ENCODE measurements at regions not wholly inside any gene's neighbourhood (a gene's known extent, or its start where the extent isn't known, plus 50 kb on each side); places are given as distances from the start of the nearest gene placed in this dataset.
A peak's percentile ranks its signal among the peaks of the same experiment; 100 is the strongest.

DNA sequence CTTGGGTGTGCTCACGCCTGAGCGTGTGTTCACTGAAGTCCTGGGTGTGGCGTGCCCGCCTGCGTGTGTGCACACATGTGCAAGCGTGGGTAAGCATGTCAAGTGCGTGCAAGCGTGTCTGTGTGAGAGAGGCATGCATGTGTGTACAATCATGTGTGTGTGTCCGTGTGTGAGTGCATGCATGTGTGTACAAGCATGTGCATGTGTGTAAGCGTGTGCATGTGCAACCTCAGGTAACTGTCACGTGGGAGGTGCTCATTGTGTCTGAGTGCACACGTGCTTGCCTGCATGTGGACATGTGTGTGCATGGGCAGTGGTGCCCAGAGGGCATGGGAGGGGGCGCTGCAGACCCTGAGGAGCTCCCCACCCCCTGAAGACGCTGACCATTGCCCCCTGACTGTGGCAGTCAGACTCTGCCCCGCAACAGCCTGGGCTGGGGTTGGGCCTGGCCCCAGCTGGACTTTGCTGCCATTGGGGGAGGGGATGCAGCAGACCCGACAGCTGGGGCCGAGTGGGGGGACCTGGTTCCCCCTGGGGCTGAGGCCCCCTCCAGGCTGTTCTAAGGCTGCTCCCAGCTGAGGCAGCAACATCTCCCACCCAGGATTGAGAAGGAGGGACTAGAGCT, 88.1 kb downstream of the UNCX start:
- CTCF ChIA-PET = interaction anchor here (0.7 kb wide), 1 partner anchor 89 kb away, joined by 3 read pairs; no protein-coding TSS in a partner anchor
- TF ChIP-seq GLIS2 (tag by site-specific recombination; IDR thresholded peaks at IDR 0.05) = no peak
- TF ChIP-seq, protein P1, sequence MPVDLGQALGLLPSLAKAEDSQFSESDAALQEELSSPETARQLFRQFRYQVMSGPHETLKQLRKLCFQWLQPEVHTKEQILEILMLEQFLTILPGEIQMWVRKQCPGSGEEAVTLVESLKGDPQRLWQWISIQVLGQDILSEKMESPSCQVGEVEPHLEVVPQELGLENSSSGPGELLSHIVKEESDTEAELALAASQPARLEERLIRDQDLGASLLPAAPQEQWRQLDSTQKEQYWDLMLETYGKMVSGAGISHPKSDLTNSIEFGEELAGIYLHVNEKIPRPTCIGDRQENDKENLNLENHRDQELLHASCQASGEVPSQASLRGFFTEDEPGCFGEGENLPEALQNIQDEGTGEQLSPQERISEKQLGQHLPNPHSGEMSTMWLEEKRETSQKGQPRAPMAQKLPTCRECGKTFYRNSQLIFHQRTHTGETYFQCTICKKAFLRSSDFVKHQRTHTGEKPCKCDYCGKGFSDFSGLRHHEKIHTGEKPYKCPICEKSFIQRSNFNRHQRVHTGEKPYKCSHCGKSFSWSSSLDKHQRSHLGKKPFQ (tag by site-specific recombination; IDR thresholded peaks at IDR 0.05) = 0 out of 2 replicates have a peak, but pooled peaks have one; percentile 48
- no peak overlapping the region for H3K4me3 ChIP-seq (ENCODE audit: low read depth, low read length)
- H3K27ac ChIP-seq (ENCODE audit: extremely low read depth, low read depth, low read length) = no peak overlapping the region
- H3K36me3 ChIP-seq (ENCODE audit: control insufficient read depth in 2 of 2, insufficient read depth in 1 of 2, low read length in 2 of 2) = no peaks in the 10 kb centered on the region
- no peaks in the 10 kb centered on the region for H3K9me3 ChIP-seq (ENCODE audit: control insufficient read depth, insufficient read depth, low read depth, low read length)
- POLR2A ChIA-PET = no interaction called here
- H3K4me1 ChIP-seq (ENCODE audit: control insufficient read depth, insufficient read depth, low read length) = no peaks in the 10 kb centered on the region

DNA sequence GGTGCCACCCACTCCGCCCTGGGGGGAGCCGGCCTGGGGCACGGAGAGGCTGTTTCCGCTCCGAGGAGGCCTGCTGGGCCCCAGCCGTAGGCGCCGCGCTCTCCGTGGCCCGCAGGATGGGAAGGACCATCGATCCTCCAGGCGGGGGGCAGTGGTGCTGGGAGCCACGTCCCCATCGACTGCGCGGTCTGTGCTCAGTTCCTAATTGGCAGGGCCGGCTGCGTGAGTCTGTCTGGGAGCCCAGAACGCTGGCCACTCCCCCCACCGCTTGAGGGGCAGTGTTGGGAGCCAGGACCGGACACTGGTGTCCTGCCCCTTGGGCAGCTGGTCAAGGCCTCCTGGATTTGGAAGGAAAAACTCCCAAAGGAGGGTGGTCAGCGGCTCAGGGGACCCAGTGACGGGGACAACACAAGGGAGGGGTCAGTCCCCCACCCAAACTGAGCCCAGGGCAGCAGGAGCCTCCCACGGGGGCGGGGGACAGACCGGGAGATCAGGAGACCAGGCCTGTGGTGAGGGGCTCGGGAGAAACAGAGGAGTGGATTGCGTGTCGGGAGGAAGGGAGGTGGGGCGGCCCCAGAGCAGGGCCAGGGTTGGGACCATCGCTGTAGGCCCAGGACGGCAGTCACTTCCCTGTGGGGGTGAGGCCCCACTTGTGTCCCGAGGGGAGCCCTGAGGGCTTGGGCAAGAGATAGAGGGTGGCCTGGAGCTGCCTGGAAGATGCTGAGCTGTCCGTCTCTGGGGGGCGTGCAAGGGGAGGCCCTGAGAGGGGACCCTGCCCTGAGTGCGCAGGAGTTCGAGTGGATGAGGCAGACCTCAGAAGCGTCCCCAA, 89.0 kb downstream of the UNCX start:
- TF ChIP-seq GLIS2 (tag by site-specific recombination; IDR thresholded peaks at IDR 0.05) = 0 out of 2 replicates have a peak, but pooled peaks have one; percentile 18
- no peak for TF ChIP-seq ZNF549 (tag by site-specific recombination; IDR thresholded peaks at IDR 0.05)
- no peak overlapping the region for H3K4me3 ChIP-seq (ENCODE audit: low read depth, low read length)
- no peak overlapping the region for H3K27ac ChIP-seq (ENCODE audit: extremely low read depth, low read depth, low read length)
- H3K36me3 ChIP-seq (ENCODE audit: control insufficient read depth in 2 of 2, insufficient read depth in 1 of 2, low read length in 2 of 2) = no peaks in the 10 kb centered on the region
- CTCF ChIA-PET = no interaction called here
- no peaks in the 10 kb centered on the region for H3K4me1 ChIP-seq (ENCODE audit: control insufficient read depth, insufficient read depth, low read length)
- no peaks in the 10 kb centered on the region for H3K9me3 ChIP-seq (ENCODE audit: control insufficient read depth, insufficient read depth, low read depth, low read length)
- POLR2A ChIA-PET = no interaction called here

DNA sequence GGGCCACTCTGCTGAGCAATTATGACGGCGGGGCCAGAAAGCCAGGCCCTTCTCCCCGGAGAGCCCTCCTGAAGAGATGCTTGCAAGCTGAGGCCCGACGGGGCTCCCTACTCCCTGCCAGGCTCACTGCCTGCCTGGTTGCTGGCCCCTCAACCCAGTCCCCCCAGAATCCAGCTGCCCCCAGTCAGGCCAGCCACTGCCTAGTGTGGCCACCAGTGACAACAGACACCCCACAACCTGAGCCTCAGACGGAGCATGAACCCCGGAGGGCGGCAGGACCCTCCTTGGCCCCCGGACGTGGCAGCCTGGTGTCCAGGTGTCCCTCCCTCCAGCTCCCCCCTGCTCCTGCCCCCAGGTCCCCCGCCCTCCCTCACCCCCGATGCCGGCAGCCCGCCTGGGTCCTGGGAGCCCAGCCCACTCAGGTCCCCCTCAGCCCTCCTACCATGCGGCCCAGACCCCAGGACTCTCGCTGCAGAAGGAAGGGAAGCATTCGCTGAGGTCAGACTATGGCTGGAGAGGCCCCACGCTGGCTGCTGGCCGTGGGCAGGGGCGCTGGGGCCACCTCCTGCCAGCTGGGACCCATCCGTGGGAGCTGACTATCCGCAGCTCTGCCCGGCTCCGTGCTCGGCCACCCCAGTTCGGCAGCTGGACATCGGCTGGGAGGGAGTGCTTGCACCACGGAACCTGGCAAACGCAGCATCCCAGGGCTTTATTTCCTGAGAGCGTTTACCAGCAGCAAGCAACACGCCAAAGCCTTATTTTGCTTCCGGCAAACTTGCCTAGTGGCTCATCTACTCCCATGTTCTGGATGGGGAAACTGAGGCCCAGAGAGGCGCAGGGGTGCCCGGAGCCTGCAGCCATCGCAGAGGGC, 89.8 kb downstream of the UNCX start:
- Histone ChIP-seq H3K36me3 (ENCODE audit: control insufficient read depth in 2 of 2, insufficient read depth in 1 of 2, low read length in 2 of 2) (no peaks in the 10 kb centered on the region), H3K4me3 (ENCODE audit: low read depth, low read length) (no peak overlapping the region), H3K9me3 (ENCODE audit: control insufficient read depth, insufficient read depth, low read depth, low read length) (no peaks in the 10 kb centered on the region), H3K4me1 (ENCODE audit: control insufficient read depth, insufficient read depth, low read length) (no peaks in the 10 kb centered on the region), H3K27ac (ENCODE audit: extremely low read depth, low read depth, low read length) (no peak overlapping the region)
- TF ChIP-seq TCF7L2 (IDR thresholded peaks at IDR 0.05; ENCODE audit: borderline replicate concordance, low read depth, low read length) (no peak), WT1 (tag by site-specific recombination; IDR thresholded peaks at IDR 0.05) (no peak), ZBTB20 (tag by site-specific recombination; IDR thresholded peaks at IDR 0.05) (no peak), ZIC2 (tag by site-specific recombination; IDR thresholded peaks at IDR 0.05) (peak; percentile 77), ZNF510 (tag by site-specific recombination; IDR thresholded peaks at IDR 0.05; ENCODE audit: insufficient replicate concordance) (no peak)
- POLR2A ChIA-PET = no interaction called here
- CTCF ChIA-PET = interaction anchor here (0.6 kb wide), 1 partner anchor 135 kb away, joined by 5 read pairs; no protein-coding TSS in a partner anchor

DNA sequence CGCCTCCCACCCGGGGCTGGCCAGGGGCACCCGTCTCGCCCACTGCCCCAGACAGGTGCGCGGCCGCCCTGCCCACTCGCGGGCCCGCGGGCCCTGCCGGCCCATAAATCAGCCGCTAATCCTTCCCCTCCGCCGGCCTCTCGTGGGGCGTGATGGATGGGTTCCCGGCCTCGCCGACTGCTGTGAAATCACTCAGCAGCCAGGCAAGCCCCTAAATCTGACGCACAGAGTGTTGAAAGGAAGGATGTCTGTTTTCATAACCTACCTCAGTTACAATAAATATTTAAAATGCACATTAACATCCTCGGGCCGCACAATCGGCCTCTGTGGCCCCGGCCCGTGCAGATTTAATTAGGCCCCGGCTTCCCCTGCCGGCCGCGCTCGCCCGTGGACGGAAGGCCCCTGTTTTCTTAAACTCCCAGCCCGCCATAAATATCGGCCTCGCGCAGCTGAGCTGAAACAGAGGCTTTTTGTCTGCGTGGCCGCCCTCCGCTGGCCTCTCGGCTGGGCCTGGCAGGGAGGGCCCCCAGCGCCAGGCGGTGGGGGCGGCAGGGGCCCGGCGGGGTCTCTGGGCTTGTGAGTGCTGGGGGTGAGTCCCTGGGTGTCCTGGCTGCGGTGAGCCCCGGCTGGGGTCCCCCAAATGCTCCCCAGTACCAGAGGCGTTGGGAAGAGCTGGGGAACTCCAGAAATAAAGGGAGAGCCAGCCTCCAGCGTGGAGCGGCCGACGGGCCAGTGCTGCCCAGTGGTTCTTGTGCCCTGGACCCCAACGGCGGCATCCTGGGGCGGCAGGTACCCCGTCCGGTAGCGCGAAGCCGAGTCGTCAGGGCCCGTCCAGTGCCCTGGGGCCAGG, 90.7 kb downstream of the UNCX start:
- no peak overlapping the region for H3K27ac ChIP-seq (ENCODE audit: extremely low read depth, low read depth, low read length)
- no peaks in the 10 kb centered on the region for H3K9me3 ChIP-seq (ENCODE audit: control insufficient read depth, insufficient read depth, low read depth, low read length)
- H3K4me1 ChIP-seq (ENCODE audit: control insufficient read depth, insufficient read depth, low read length) = no peaks in the 10 kb centered on the region
- H3K36me3 ChIP-seq (ENCODE audit: control insufficient read depth in 2 of 2, insufficient read depth in 1 of 2, low read length in 2 of 2) = no peaks in the 10 kb centered on the region
- ChIA-PET POLR2A (no interaction called here), CTCF (interaction anchor here (0.6 kb wide), 1 partner anchor 136 kb away, joined by 5 read pairs; no protein-coding TSS in a partner anchor)
- H3K4me3 ChIP-seq (ENCODE audit: low read depth, low read length) = no peak overlapping the region
- TF ChIP-seq ZNF660 (tag by site-specific recombination; IDR thresholded peaks at IDR 0.05) = no peak
- TF ChIP-seq ZIC2 (tag by site-specific recombination; IDR thresholded peaks at IDR 0.05) = peak; percentile 68
- TF ChIP-seq ZNF837 (tag by site-specific recombination; IDR thresholded peaks at IDR 0.05) = no peak
- TF ChIP-seq ZNF768 (tag by site-specific recombination; IDR thresholded peaks at IDR 0.05) = no peak
- TF ChIP-seq, protein P2, sequence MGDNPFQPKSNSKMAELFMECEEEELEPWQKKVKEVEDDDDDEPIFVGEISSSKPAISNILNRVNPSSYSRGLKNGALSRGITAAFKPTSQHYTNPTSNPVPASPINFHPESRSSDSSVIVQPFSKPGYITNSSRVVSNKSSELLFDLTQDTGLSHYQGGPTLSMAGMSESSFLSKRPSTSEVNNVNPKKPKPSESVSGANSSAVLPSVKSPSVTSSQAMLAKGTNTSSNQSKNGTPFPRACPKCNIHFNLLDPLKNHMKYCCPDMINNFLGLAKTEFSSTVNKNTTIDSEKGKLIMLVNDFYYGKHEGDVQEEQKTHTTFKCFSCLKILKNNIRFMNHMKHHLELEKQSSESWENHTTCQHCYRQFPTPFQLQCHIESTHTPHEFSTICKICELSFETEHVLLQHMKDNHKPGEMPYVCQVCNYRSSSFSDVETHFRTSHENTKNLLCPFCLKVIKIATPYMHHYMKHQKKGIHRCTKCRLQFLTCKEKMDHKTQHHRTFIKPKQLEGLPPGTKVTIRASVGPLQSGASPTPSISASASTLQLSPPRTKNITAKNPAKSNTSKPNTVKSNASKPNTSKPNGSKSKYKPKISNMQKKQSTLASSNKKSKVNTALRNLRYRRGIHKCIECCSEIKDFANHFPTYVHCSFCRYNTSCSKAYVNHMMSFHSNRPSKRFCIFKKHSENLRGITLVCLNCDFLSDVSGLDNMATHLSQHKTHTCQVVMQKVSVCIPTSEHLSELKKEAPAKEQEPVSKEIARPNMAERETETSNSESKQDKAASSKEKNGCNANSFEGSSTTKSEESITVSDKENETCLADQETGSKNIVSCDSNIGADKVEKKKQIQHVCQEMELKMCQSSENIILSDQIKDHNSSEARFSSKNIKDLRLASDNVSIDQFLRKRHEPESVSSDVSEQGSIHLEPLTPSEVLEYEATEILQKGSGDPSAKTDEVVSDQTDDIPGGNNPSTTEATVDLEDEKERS (tag by site-specific recombination; IDR thresholded peaks at IDR 0.05) = no peak

Data from HEK293 (cell line).